ENCODE measurements at regions not wholly inside any gene's neighbourhood (a gene's known extent, or its start where the extent isn't known, plus 50 kb on each side); places are given as distances from the start of the nearest gene placed in this dataset.

DNA sequence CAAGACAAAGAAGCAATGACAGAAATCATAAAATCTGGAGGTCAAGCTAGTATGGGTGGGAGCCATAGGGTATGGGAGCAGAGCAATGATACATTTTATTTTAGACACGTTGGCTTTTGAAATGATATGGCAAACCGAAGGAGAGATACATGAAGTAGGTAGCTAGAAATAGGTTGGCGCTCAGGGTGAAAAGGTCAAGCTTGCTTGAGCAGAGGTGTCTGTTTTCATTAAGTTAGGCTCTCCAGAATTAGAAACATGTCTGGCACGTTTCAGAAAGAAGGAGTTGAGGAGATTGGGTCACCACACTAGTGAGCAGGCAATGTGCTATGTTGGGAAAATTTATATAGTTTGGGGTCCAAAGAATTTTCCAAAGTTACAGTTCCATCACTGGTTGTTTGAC is 151.4 kb downstream of the AMY1C start:
- POLR2A ChIA-PET = no interaction called here
- CTCF ChIA-PET = no interaction called here

DNA sequence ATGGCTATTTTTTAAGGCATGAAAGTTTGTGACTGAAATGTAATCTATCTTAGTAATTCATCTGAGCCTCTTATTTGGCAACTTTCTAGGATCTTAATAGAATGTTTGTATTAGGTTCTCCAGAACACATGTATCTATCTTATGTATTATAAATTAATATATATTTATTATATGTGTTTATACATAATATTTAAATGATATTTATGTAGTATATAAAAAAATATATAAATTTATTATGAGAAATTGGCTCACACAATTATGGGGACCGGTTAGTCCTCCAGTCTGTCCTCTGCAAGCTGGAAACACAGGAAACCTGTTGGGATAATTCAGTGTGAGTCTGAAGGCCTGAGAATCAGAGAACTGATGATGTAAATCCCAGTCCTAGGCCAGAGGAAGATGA is 155.7 kb downstream of the AMY1C start:
- H3K9me3 Mint-ChIP-seq (ENCODE audit: insufficient read depth) = no peaks in the 10 kb centered on the region
- ChIA-PET POLR2A (no interaction called here), CTCF (no interaction called here)
- no peak overlapping the region for H3K27ac ChIP-seq (ENCODE audit: low read length in 2 of 2)
- H3K4me1 ChIP-seq (ENCODE audit: control insufficient read depth in 2 of 2, insufficient read depth in 2 of 2, low read length in 2 of 2) = no peaks in the 10 kb centered on the region
- no peaks in the 10 kb centered on the region for H3K36me3 ChIP-seq (replicated peaks in 1 of 2; ENCODE audit: control extremely low read depth in 1 of 2, control insufficient read depth in 1 of 2, extremely low read depth in 1 of 2, insufficient read depth in 2 of 2, low read length in 1 of 2)
- no peaks in the 10 kb centered on the region for H3K79me2 ChIP-seq (ENCODE audit: control insufficient read depth, insufficient read depth, low read length)
- H3K4me1 Mint-ChIP-seq = no peaks in the 10 kb centered on the region
- H3K4me2 ChIP-seq (replicated peaks; ENCODE audit: low read depth, low read length, poor library complexity, severe bottlenecking) = no peak overlapping the region
- TF ChIP-seq, protein P1, sequence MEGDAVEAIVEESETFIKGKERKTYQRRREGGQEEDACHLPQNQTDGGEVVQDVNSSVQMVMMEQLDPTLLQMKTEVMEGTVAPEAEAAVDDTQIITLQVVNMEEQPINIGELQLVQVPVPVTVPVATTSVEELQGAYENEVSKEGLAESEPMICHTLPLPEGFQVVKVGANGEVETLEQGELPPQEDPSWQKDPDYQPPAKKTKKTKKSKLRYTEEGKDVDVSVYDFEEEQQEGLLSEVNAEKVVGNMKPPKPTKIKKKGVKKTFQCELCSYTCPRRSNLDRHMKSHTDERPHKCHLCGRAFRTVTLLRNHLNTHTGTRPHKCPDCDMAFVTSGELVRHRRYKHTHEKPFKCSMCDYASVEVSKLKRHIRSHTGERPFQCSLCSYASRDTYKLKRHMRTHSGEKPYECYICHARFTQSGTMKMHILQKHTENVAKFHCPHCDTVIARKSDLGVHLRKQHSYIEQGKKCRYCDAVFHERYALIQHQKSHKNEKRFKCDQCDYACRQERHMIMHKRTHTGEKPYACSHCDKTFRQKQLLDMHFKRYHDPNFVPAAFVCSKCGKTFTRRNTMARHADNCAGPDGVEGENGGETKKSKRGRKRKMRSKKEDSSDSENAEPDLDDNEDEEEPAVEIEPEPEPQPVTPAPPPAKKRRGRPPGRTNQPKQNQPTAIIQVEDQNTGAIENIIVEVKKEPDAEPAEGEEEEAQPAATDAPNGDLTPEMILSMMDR (IDR thresholded peaks at IDR 0.05) = no peak
- no peak for TF ChIP-seq EZH2 (IDR thresholded peaks at IDR 0.05; ENCODE audit: borderline replicate concordance, insufficient read depth, low read depth, low read length, poor library complexity, severe bottlenecking)
- no peaks in the 10 kb centered on the region for H4K20me1 ChIP-seq (ENCODE audit: control insufficient read depth, insufficient read depth, low read length, poor library complexity, severe bottlenecking)
- no peaks in the 10 kb centered on the region for H3K27me3 Mint-ChIP-seq
- no peak overlapping the region for H3K9ac ChIP-seq (ENCODE audit: low read length)
- H3K27me3 ChIP-seq (replicated peaks in 1 of 4; ENCODE audit: control extremely low read depth in 1 of 4, control insufficient read depth in 3 of 4, insufficient read depth in 4 of 4, low read length in 3 of 4) = no peaks in the 10 kb centered on the region
- no peaks in the 10 kb centered on the region for H3K9me3 ChIP-seq (ENCODE audit: control extremely low read depth in 1 of 3, control insufficient read depth in 2 of 3, insufficient read depth in 1 of 3, low read length in 2 of 3)
- ATAC-seq (ENCODE audit: low read depth) = no peak
- no peak overlapping the region for H3K27ac Mint-ChIP-seq
- no peak overlapping the region for H3K4me3 Mint-ChIP-seq
- H3K4me3 ChIP-seq (ENCODE audit: control extremely low read depth in 1 of 5, extremely low read depth in 1 of 5, insufficient read depth in 1 of 5, low read depth in 2 of 5, low read length in 4 of 5) = no peak overlapping the region
- H2AFZ ChIP-seq (ENCODE audit: insufficient read depth, low read depth, low read length, poor library complexity, severe bottlenecking) = no peak overlapping the region
- DNase-seq = no peak
- 100% methylated on average over 1 of the region's 1 CpG for WGBS (ENCODE audit: insufficient coverage)
- intact Hi-C loops (cut with micrococcal nuclease) = no loop called here

More for the DNA sequence above, 151.4 kb downstream of the AMY1C start:
- Histone ChIP-seq H3K4me2 (replicated peaks; ENCODE audit: low read depth, low read length, poor library complexity, severe bottlenecking) (no peak overlapping the region), H3K27me3 (replicated peaks in 1 of 4; ENCODE audit: control extremely low read depth in 1 of 4, control insufficient read depth in 3 of 4, insufficient read depth in 4 of 4, low read length in 3 of 4) (no peaks in the 10 kb centered on the region), H3K79me2 (ENCODE audit: control insufficient read depth, insufficient read depth, low read length) (no peaks in the 10 kb centered on the region), H3K9me3 (ENCODE audit: control extremely low read depth in 1 of 3, control insufficient read depth in 2 of 3, insufficient read depth in 1 of 3, low read length in 2 of 3) (no peaks in the 10 kb centered on the region), H3K36me3 (replicated peaks in 1 of 2; ENCODE audit: control extremely low read depth in 1 of 2, control insufficient read depth in 1 of 2, extremely low read depth in 1 of 2, insufficient read depth in 2 of 2, low read length in 1 of 2) (no peaks in the 10 kb centered on the region), H2AFZ (ENCODE audit: insufficient read depth, low read depth, low read length, poor library complexity, severe bottlenecking) (no peak overlapping the region), H3K4me3 (ENCODE audit: control extremely low read depth in 1 of 5, extremely low read depth in 1 of 5, insufficient read depth in 1 of 5, low read depth in 2 of 5, low read length in 4 of 5) (no peak overlapping the region), H3K4me1 (ENCODE audit: control insufficient read depth in 2 of 2, insufficient read depth in 2 of 2, low read length in 2 of 2) (no peaks in the 10 kb centered on the region), H3K27ac (ENCODE audit: low read length in 2 of 2) (no peak overlapping the region), H4K20me1 (ENCODE audit: control insufficient read depth, insufficient read depth, low read length, poor library complexity, severe bottlenecking) (no peaks in the 10 kb centered on the region), H3K9ac (ENCODE audit: low read length) (no peak overlapping the region)
- WGBS (ENCODE audit: insufficient coverage) = 75% methylated on average over 4 of the region's 4 CpGs
- H3K4me3 Mint-ChIP-seq = no peak overlapping the region
- no peak for DNase-seq
- H3K4me1 Mint-ChIP-seq = no peaks in the 10 kb centered on the region
- ATAC-seq (ENCODE audit: low read depth) = no peak
- no peak for TF ChIP-seq EZH2 (IDR thresholded peaks at IDR 0.05; ENCODE audit: borderline replicate concordance, insufficient read depth, low read depth, low read length, poor library complexity, severe bottlenecking)
- TF ChIP-seq, protein P1 (IDR thresholded peaks at IDR 0.05) = no peak
- H3K27me3 Mint-ChIP-seq = no peaks in the 10 kb centered on the region
- no peaks in the 10 kb centered on the region for H3K9me3 Mint-ChIP-seq (ENCODE audit: insufficient read depth)
- H3K27ac Mint-ChIP-seq = no peak overlapping the region
- intact Hi-C loops (cut with micrococcal nuclease) = no loop called here
